SK-N-SH (cell line): ENCODE measurements at regions not wholly inside any gene's neighbourhood (a gene's known extent, or its start where the extent isn't known, plus 50 kb on each side); places are given as distances from the start of the nearest gene placed in this dataset.

Experiments used
- CTCF ChIA-PET: fragments of 300-600, 350-600 bp; formaldehyde crosslinking; extraction: SDS; loops from one replicate; lab custom pipeline; 2021; lab: Yijun Ruan, JAX
- POLR2A ChIA-PET: fragments of 350-600 bp; sonication (Branson Sonifier 250); formaldehyde crosslinking; extraction: SDS; loops from one replicate; lab custom pipeline; 2020; ENCODE audit warnings: antibody characterized with exemption, inconsistent platforms; lab: Yijun Ruan, JAX
- DNase-seq: peaks from one replicate; pipeline ENCODE4 v3.0.0; 2012
- H2AFZ ChIP-seq: fragments of 200-600 bp; sonication (generic); 2 replicates; pipeline ENCODE4 v1.8.1; 2016; ENCODE audit warnings: antibody characterized with exemption, mild to moderate bottlenecking, low read depth
- H3F3A ChIP-seq: fragments of 200-600 bp; sonication (generic); replicated peaks from 2 replicates; pipeline ENCODE3; 2016; ENCODE audit warnings: antibody characterized with exemption, mild to moderate bottlenecking; ENCODE audit not compliant: insufficient read depth
- H3K27ac ChIP-seq, 2 experiments: fragments of 200-500 bp in 1 of 2; fragments of 200-600 bp in 1 of 2; sonication (Bioruptor generic) in 1 of 2; sonication (generic), shearing (Covaris generic) in 1 of 2; 2 replicates each; pipeline versions ENCODE4 v1.5.1 to v1.6.1; 2014 to 2016; ENCODE audit warnings: low read depth in 2 of 2, inconsistent platforms in 1 of 2, low read length in 1 of 2, mild to moderate bottlenecking in 1 of 2, mixed read lengths in 1 of 2
- H3K27me3 ChIP-seq: fragments of 200-600 bp; sonication (generic), shearing (Covaris generic); 2 replicates; pipeline ENCODE4 v1.6.1; 2016; ENCODE audit warnings: mixed run types; ENCODE audit not compliant: insufficient read depth
- H3K36me3 ChIP-seq, 2 experiments: fragments of 200-500 bp in 1 of 2; fragments of 200-600 bp in 1 of 2; sonication (Bioruptor generic) in 1 of 2; sonication (generic) in 1 of 2; replicated peaks in 1 of 2; 2 replicates each; pipeline versions ENCODE3 to v1.5.1; 2014 to 2016; ENCODE audit warnings: low read length in 1 of 2, mild to moderate bottlenecking in 1 of 2; ENCODE audit not compliant: insufficient read depth in 2 of 2, control insufficient read depth in 1 of 2
- H3K4me1 ChIP-seq, 2 experiments: fragments of 200-500 bp in 1 of 2; fragments of 200-600 bp in 1 of 2; sonication (Bioruptor generic) in 1 of 2; sonication (generic), shearing (Covaris generic) in 1 of 2; 2 replicates each; pipeline versions ENCODE4 v1.5.1 to v1.6.1; 2014 to 2016; ENCODE audit warnings: low read depth in 1 of 2, low read length in 1 of 2, mixed run types in 1 of 2; ENCODE audit not compliant: insufficient read depth in 2 of 2, control insufficient read depth in 1 of 2
- H3K4me2 ChIP-seq: fragments of 200-600 bp; sonication (generic), shearing (Covaris generic); 2 replicates; pipeline ENCODE4 v1.6.1; 2017; ENCODE audit warnings: mixed run types
- H3K4me3 ChIP-seq, 2 experiments: fragments of 200-500 bp in 1 of 2; fragments of 200-600 bp in 1 of 2; sonication (Bioruptor generic) in 1 of 2; sonication (generic), shearing (Covaris generic) in 1 of 2; 2 replicates each; pipeline versions ENCODE4 v1.5.1 to v1.8.1; 2014 to 2016; ENCODE audit warnings: low read depth in 2 of 2, inconsistent platforms in 1 of 2, low read length in 1 of 2, mild to moderate bottlenecking in 1 of 2, mixed read lengths in 1 of 2, moderate library complexity in 1 of 2
- H3K79me2 ChIP-seq: fragments of 200-600 bp; sonication (generic); 2 replicates; pipeline ENCODE4 v1.8.1; 2017; ENCODE audit warnings: mild to moderate bottlenecking; ENCODE audit not compliant: insufficient read depth
- H3K9ac ChIP-seq: fragments of 200-600 bp; sonication (generic); 2 replicates; pipeline ENCODE4 v1.6.1; 2017; ENCODE audit warnings: mixed run types
- H3K9me2 ChIP-seq: fragments of 200-600 bp; sonication (generic); 2 replicates; pipeline ENCODE4 v1.6.1; 2017; ENCODE audit warnings: mixed run types
- H3K9me3 ChIP-seq: fragments of 200-600 bp; sonication (generic); 2 replicates; pipeline ENCODE4 v1.6.1; 2017; ENCODE audit warnings: mixed run types, mild to moderate bottlenecking, moderate library complexity
- H4K20me1 ChIP-seq: fragments of 200-600 bp; sonication (generic); 2 replicates; pipeline ENCODE4 v1.6.1; 2017; ENCODE audit warnings: mild to moderate bottlenecking, mixed run types; ENCODE audit not compliant: insufficient read depth
- CHD2 ChIP-seq: fragments of 150-350 bp; IDR thresholded peaks from 2 replicates; pipeline ENCODE4 v1.6.1; 2018; ENCODE audit warnings: low read length; ENCODE audit not compliant: partially characterized antibody
- EZH2phosphoT487 ChIP-seq: fragments of 200-600 bp; sonication (generic); IDR thresholded peaks from 2 replicates; pipeline ENCODE4 v1.6.1; 2017; ENCODE audit warnings: low read depth, mixed run types, mild to moderate bottlenecking, antibody characterized with exemption, moderate library complexity, borderline replicate concordance
- FOSL2 ChIP-seq: IDR thresholded peaks from 2 replicates; pipeline ENCODE4 v1.4.0; 2012; ENCODE audit warnings: low read depth, mild to moderate bottlenecking, moderate library complexity, borderline replicate concordance
- FOXJ3 ChIP-seq: sonication (generic); formaldehyde crosslinking; IDR thresholded peaks from 2 replicates; pipeline ENCODE4 v1.5.1; 2020; ENCODE audit warnings: mild to moderate bottlenecking, missing genetic modification reagents
- GABPA ChIP-seq: IDR thresholded peaks from 2 replicates; pipeline ENCODE4 v1.4.0; 2012; ENCODE audit warnings: low read depth, mild to moderate bottlenecking
- GATA2 ChIP-seq: sonication (generic); formaldehyde crosslinking; IDR thresholded peaks from 2 replicates; pipeline ENCODE4 v1.5.0; 2020; ENCODE audit warnings: mild to moderate bottlenecking, missing genetic modification reagents
- MEF2A ChIP-seq: IDR thresholded peaks from 2 replicates; pipeline ENCODE4 v1.4.0; 2012; ENCODE audit warnings: low read depth, borderline replicate concordance
- MXI1 ChIP-seq: IDR thresholded peaks from 2 replicates; pipeline ENCODE4 v1.6.1; 2012; ENCODE audit warnings: mild to moderate bottlenecking, low read depth, low read length, improper control_type of control experiment
- NFIC ChIP-seq: IDR thresholded peaks from 2 replicates; pipeline ENCODE4 v1.4.0; 2012; ENCODE audit warnings: borderline replicate concordance
- NRF1 ChIP-seq: IDR thresholded peaks from 2 replicates; pipeline ENCODE4 v1.6.1; 2012; ENCODE audit warnings: low read depth, mild to moderate bottlenecking, low read length
- POLR2AphosphoS5 ChIP-seq: IDR thresholded peaks from 2 replicates; pipeline ENCODE4 v1.6.1; 2012; ENCODE audit warnings: low read depth, low read length
- RCOR1 ChIP-seq: fragments of 150-350 bp; IDR thresholded peaks from 2 replicates; pipeline ENCODE4 v1.6.1; 2017; ENCODE audit warnings: antibody characterized with exemption, low read length
- SIN3A ChIP-seq: IDR thresholded peaks from 2 replicates; pipeline ENCODE4 v1.6.1; 2012; ENCODE audit warnings: low read depth, mild to moderate bottlenecking, low read length, moderate library complexity, borderline replicate concordance
- SMC3 ChIP-seq: IDR thresholded peaks from 2 replicates; pipeline ENCODE4 v1.6.1; 2012; ENCODE audit warnings: low read depth, low read length, improper control_type of control experiment
- TAF1 ChIP-seq: IDR thresholded peaks from 2 replicates; pipeline ENCODE4 v1.6.1; 2012; ENCODE audit warnings: low read depth, mild to moderate bottlenecking, low read length, moderate library complexity, borderline replicate concordance
- TCF12 ChIP-seq: IDR thresholded peaks from 2 replicates; pipeline ENCODE4 v1.4.0; 2012
- YY1 ChIP-seq: IDR thresholded peaks from 2 replicates; pipeline ENCODE4 v1.4.0; 2012; ENCODE audit warnings: low read depth, mild to moderate bottlenecking
- WGBS: methylation state at CpG from one replicate; pipeline ENCODE4 v1.1.6; 2017; ENCODE audit warnings: low lambda C conversion rate; 5-methylcytosine and 5-hydroxymethylcytosine counted together
- TF ChIP-seq, protein P1 (sequence below): fragments of 150-350 bp; IDR thresholded peaks from 2 replicates; pipeline ENCODE4 v1.6.1; 2017; ENCODE audit warnings: antibody characterized with exemption, low read length, low read depth, borderline replicate concordance
- TF ChIP-seq, protein P2 (sequence below): IDR thresholded peaks from 2 replicates; pipeline ENCODE4 v1.4.0; 2012; ENCODE audit warnings: low read depth

DNA sequence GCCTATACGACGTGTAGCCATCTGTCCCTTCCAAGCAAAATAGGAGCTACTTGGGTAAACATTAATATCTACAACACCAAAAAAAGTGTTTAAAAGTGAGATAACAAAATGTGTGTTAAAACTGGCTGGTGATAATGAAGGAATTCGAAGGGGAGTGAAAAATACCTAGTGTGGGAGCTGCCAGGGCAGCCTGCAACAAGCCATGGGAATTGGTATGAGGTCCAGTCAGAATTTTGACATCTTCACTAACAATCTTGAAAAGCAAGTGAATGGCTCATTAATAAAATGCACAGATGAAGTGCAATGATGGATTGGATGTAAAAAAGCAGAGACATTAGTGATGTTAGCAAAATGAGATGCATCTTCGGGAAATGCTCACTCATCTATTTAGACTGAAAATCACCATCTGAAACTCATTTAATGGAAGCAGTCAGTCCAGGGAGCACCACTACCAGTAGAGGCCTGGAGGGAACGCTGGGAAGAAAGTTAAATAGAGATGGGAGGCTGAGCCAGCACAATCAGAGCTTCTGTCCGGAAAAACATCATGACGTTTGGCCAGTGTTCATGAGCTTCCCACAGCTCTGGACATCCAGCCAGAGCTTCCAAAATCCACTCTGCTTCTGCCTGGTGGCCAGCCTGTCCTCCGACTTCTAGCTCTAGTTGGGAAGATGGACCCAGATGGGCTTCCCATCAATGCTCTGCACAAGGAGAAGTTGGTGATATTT lies 405.0 kb upstream of the TMTC1 start:
- no peaks in the 10 kb centered on the region for H3F3A ChIP-seq
- no peaks in the 10 kb centered on the region for H3K9me3 ChIP-seq
- no peaks in the 10 kb centered on the region for H3K79me2 ChIP-seq
- H3K9ac ChIP-seq: no peak overlapping the region
- H3K4me3 ChIP-seq: no peak overlapping the region
- POLR2A ChIA-PET: no interaction called here
- TF ChIP-seq EZH2phosphoT487 (no peak), POLR2AphosphoS5 (no peak), SMC3 (no peak), MEF2A (no peak), GABPA (no peak), TAF1 (no peak), CHD2 (no peak), FOXJ3 (CRISPR knock-in tag) (no peak), NFIC (no peak), TCF12 (no peak), RCOR1 (no peak), SIN3A (no peak), MXI1 (no peak), GATA2 (CRISPR knock-in tag) (no peak), YY1 (no peak), FOSL2 (no peak), NRF1 (no peak)
- TF ChIP-seq, protein P1, sequence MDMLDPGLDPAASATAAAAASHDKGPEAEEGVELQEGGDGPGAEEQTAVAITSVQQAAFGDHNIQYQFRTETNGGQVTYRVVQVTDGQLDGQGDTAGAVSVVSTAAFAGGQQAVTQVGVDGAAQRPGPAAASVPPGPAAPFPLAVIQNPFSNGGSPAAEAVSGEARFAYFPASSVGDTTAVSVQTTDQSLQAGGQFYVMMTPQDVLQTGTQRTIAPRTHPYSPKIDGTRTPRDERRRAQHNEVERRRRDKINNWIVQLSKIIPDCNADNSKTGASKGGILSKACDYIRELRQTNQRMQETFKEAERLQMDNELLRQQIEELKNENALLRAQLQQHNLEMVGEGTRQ: no peak
- TF ChIP-seq, protein P2, sequence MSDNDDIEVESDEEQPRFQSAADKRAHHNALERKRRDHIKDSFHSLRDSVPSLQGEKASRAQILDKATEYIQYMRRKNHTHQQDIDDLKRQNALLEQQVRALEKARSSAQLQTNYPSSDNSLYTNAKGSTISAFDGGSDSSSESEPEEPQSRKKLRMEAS: no peak
- no peak for DNase-seq
- no peaks in the 10 kb centered on the region for H3K36me3 ChIP-seq
- H3K4me2 ChIP-seq: no peak overlapping the region
- H3K27me3 ChIP-seq: no peaks in the 10 kb centered on the region; the same call in 1 of the 2 replicates
- H3K4me1 ChIP-seq: peaks cover 0 to 1% of the 10 kb centered on the region in 2 experiments; a peak in 1 of 4 replicates
- CTCF ChIA-PET: interaction anchor here (0.8 kb wide), 1 partner anchor 8 kb away, joined by 3 read pairs; no protein-coding TSS in a partner anchor
- no peaks in the 10 kb centered on the region for H3K9me2 ChIP-seq
- WGBS: 34% methylated on average over 8 of the region's 8 CpGs
- H4K20me1 ChIP-seq: no peaks in the 10 kb centered on the region
- H2AFZ ChIP-seq: no peak overlapping the region
- no peak overlapping the region for H3K27ac ChIP-seq
